Ammon's horn (tissue), 1 donor: ENCODE measurements at regions not wholly inside any gene's neighbourhood (a gene's known extent, or its start where the extent isn't known, plus 50 kb on each side); places are given as distances from the start of the nearest gene placed in this dataset.
"Not testable (repeated sequence)": the region's sequence is repeated elsewhere in the genome, so short reads cannot be mapped to it uniquely, and the experiment has no call there.

Experiments
- DNase-seq: peaks from one replicate; pipeline ENCODE4 v3.0.0-alpha.2; 2016; ENCODE audit warnings: low spot score

DNA sequence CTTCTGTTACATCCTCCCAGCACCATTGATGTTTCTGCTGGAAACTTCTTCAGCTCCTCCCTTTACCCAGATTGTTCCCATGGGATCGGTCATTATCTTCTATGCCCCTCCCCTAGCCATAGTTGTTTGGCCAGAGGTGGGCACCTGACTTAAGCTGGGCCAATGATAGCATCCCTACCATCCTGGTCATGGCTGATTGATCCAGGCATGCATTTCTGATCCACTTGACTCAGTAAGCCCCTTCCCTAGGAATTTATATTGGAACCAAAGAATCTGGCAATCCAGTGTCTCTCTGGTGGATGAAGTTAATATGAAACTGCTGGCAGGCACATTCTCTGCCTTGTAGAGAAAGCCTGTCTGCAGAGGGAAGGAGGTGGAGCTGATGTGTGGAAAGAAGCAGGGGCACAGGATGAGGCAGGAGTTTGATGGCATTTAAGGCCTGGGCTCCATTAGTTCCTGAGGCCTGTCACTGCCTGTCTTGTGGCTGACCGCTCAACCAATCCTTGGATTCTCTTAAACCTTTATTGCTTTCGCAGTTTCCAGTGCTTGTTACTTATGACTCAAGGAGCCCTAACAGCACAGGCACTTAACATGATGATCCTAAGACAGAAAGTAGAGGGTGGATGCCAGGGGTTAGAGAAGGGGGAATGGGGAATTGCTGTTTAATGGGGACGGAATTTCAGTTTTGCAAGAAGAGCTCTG is 152.4 kb downstream of the ABCC12 start:
- no peak for DNase-seq

DNA sequence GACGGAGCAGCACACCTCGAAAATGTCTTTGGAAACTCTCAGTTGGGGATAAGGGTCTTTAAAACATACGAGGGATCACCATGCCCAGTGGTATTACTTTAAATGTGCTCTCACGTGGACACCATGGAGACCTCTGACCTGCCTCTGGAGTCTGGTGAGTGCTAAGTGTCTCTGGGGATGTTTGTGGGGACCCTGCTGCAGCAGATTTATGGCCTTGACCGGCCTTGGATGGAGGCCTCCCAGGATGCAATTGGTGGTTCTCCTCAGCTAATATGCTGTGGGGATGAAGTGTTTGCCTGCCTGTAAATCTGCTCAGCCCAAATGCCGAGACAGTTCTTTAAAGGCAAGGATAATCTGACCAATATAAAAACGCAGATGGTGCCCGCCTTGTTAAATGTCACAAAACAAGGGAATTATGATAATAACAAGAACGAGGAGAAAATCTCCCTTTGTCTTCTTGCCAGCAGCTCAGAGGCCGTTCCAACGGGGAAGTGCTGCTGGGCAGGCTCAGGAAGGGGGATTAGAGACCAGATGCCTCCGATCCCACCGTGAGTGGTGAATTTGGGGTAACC is 154.4 kb downstream of the ABCC12 start:
- no peak for DNase-seq

DNA sequence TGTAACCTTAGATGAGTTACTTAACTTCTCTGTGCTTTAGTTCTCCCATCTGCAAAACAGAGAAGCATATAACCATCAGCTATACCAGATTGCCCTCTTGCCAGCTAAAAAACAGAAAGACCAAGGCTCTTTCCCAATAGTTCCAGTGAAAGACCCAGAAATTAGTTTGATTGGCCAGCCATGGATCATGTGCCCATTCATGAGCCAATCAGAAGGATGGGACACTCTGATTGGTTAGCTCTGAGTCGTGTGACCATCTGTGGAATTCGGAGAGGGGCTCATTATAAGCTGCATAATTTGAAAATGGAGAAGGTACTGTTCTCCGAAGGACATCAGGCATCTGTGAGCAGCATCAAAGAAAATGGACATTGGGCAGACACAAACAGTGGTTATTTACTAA is 155.2 kb downstream of the ABCC12 start:
- DNase-seq = no peak

DNA sequence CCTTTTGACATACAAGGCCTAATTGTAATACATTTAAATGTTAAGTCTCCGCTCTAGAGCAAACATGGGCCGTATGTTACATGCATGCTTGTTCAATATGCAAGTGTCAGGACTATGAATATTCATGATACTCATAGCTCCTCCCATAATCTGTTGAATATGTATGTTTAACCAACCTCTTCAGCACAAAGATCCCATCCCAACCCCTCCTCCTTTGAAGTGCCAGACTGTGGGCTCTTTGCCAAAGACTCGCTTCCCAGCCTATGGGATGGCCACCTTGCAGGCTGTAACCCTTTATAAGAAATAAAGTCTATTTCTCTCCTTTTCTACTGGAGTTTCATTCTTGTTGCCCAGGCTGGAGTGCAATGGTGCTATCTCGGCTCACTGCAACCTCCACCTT is 156.2 kb downstream of the ABCC12 start:
- DNase-seq = no peak

DNA sequence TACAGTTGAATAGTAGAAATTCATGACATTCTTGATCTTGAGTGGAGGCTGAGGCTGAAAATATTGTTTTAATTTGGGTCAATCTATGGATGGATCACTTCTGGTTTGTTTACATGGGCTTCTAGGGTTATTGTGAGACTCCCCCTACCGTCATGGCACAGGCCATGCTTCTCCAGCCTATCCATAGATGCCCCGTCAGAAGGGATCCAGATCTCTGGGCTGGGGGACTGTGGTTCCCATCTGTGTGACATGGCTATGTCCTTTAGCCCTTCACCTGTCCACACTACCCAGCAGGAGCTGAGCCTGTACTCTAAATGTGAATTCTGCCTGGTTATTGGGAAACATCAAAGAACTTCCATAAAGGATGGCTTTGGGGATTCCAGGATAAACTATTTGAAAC is 160.4 kb downstream of the ABCC12 start:
- no peak for DNase-seq

DNA sequence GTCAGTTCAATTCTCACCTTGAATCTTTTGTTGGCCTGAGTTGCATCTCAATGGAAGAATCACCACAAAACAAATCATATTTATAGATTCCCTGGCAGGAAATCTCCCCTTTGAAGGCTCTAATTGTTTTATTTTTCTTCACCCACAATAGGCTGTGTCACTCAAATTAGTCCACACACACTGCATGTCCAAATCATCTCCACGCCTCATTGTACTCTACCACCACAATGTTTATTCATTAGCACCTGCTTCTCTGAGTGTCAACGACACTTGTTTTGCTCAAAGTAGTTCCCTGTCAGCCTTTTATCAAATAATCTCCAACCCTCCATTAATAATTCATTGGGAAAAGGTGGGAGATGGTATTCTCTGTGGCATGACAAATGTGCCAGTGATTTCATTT is 164.3 kb downstream of the ABCC12 start:
- no peak for DNase-seq

DNA sequence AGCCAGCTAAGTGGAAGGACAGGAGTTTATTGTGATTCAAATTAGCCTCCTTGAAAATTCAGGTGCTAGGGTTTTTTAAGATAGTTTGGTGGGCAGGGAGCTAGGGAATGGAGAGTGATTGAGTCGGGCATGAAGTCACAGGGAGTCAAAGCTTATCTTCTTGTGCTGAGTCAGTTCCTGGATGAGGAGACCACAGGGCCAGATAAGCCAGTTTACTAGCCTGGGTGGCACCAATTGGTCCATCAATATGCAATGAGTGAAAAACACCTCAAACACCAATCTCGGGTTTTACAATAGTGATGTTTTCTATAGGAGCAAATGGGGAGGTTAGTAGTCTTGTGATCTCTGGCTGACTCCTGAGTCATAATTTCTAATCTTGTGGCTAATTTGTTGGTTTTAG is 165.1 kb downstream of the ABCC12 start:
- no peak for DNase-seq

DNA sequence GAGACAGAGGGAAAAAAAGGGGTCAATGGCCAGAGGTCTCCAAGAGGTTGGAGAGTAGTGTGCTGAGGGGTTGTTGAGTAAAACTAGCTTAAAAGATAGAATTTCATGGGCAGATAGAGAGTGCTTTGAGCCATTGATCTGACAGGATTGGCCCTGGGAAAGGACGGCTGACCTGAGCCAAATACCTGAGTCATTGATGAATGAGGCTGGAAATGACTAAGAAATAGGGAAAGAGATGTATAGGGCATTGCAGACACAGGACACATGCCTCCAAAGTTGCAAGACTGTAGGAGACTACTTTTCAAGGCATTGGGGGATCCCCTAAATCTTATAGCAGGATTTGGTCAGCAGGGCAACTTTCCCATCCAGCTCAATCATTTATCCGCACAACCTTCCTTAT is 168.7 kb downstream of the ABCC12 start:
- DNase-seq = no peak

DNA sequence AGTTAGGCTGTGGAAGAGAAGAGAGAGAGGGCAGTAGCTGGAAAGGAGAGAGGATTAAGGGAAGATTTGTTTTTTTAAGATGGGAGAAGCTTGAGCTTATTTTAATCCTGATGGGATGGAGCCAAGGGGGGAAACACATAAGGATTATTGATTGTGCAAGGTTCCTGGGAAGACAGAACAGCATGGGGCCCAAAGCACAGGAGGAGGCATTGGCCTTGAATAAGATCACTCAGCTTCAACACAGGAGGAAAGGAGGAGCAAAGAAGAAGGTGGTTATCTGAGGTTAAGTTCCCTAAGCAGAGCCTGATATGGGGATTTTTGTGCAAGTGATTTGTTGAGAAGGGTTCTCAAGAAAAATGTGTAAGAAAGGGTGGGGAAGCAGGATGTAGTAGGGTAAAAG is 169.8 kb downstream of the ABCC12 start:
- DNase-seq = no peak

DNA sequence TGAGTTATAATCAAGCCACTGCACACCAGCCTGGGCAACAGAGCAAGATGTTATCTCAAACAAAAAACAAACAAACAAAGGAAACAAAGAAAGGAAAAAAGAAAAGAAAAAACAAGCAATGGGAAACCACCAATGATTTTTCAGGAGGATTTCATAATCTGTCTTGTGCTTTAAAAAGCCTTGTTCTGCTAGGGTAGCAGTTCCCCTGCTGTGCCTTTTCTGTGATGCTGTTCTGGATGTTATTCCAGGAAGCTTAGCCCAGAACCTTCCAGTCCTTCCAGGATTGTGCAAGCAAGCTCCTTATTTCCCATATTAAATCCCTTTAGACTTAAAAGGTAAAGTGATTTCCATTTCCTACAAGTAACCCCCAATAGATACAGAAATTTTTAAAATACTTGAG is 171.1 kb downstream of the ABCC12 start:
- no peak for DNase-seq

DNA sequence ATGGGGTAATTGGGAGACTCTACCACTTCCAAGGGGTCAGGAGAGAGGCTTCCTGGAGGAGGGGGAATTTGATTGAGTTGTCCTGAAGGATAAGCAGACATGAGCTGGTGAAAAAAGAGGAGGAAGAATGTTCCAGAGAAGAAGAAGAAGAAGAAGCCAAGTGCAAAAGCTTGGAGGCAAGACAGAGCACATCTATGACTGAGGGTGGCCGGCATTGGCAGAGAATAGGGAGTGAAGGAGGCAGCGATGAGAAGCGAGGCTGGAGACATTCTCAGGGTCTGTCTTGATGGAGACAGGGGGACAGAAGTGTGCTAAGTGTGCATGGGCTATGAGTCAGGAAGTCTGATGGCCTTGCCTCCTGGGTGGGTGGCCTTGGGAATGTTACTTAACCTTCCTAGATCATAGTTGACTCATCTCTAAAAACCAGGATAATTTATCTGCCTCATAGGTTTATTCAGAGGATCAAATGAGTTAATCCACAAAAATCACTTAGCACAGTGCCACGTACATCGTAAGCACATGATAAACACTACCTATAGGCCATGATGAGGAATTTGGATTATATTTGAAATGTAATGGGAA is 171.7 kb downstream of the ABCC12 start:
- DNase-seq = no peak

DNA sequence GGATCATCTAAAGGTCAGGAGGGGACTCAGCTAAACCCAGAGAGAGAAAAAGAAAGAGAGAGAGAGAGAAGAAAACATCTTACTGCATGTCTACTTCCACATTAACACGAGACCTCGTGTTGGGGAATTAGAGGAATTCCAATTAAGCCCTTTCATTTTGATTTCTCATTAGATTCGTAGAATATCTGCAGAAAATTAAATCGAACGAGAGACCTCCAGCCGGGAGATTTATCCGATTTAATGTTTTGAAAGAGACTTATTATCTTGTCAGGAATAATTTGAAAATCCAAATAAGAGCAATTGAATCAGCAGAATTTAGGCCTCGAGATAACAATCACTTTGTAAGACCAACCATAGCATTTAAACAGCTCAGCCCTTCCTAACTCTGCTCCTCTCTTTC is 175.6 kb downstream of the ABCC12 start:
- DNase-seq = no peak

DNA sequence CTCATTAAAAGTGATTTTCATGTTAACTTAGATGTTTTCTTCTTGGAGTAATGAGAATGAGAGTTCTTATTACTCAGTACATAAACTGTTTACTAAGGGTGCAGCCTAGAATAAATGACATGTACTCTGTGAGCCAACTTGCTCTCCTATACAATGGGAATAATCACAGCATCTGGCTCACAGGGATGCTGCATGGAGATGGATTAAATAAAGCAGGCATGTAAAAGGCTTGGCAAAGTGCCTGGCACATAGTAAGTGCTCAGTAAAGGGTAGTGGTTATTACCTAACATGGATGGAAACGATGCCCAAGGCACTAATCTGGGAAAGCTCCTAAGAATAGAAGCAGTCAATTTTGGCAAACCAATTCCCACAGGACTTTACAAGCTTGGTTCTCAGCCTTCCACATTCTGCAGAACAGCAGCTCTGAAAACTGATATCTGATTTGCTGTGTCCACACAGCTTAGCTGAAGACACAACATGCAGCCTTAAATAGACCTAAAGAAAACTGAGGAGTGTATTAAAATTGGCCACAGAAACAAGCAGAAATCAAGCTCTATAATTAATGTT is 176.1 kb downstream of the ABCC12 start:
- no peak for DNase-seq

DNA sequence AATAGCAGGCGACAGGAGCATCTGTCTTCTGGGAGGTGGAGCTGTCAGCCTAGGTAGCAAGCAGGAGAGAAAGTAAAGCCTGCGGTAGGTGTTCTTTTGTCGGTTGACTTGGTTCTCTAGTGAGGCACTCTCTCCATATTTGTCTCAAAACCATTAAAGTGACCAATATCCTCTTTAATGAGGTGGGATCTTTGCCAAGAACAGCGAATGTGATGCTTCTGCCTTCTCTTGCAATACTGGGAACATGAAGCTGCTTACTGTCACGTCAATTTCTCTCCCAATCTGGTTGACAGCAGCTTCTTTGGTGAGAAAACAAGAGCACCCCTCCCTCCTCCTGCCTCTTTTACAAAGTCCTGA is 176.7 kb downstream of the ABCC12 start:
- no peak for DNase-seq

DNA sequence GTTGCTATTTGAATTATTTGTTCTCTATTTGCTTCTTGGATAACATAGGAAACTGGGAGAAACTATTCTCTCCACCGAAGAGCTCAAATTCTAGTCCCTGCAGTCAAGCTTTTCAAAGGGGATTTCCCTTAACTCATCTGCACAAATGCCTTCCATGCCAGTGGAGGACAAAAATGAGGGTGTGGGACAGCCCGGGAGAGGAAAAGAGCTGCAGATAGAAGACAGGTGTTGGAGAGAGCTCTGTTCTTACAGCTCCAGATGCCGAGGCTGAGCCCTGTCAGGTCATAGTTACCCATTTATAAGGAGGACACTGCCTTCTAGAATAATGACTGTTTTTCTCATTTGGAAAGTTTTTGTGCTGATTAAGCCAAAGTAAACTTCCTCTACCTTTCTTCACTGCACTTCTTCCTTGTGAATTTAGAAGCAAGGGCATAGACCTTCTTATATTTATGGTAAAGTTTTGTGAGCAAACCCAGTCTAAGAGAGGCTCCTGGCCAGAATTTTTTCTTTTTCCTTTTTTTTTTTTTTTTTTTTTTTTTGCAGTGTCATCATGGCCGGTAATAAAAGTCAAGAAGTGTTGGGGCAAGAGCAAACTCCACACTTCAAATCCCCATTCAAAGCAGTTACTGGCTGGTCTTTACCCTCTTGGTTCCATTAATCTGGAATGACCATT is 177.2 kb downstream of the ABCC12 start:
- no peak for DNase-seq

DNA sequence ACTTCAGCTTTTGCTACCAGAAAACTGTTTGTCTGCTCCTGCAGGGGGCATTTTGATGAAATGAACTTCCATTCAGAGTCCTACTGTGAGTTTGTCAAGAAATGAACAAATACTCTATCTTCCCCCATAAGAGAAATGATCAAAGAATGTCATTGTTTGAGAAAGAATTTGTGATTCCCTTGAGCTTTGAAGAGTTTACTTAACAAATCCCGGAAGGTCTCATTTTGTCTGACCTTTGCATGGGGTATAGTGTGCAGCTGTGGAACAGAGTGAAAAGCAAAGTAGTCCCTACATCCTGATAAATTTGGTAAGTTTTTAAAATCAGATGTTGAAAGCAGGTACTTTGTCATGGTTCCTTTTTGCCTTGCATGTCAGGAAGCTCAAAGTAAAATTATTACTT is 178.0 kb downstream of the ABCC12 start:
- no peak for DNase-seq

DNA sequence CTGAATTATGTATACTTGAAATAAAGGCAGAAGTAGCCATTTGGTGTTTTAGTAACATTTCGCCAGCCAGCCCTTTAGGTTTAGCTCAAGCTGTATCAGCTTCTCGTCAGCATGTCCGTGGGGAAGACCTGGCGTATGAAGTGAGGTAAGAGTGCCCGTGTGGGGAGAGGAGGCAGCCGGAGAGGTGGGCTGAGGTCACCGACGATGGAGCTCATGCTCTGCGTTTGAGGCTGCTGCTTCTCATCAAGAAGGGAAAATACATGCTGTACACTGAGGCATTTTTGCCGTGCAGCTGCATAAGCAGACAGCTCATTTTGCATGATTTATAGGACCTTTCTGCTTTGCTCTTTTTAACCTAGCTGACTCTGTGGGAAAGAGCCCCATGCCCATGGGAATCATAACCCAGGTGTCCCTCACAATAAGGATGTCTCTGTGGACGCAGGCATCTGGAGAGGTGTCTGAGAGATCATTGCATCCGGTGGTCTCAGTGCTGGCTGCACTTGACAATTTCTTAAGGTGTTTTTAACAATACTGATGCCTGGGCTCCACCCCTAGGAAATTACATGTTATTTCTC is 179.1 kb downstream of the ABCC12 start:
- peak; percentile 13 for DNase-seq

DNA sequence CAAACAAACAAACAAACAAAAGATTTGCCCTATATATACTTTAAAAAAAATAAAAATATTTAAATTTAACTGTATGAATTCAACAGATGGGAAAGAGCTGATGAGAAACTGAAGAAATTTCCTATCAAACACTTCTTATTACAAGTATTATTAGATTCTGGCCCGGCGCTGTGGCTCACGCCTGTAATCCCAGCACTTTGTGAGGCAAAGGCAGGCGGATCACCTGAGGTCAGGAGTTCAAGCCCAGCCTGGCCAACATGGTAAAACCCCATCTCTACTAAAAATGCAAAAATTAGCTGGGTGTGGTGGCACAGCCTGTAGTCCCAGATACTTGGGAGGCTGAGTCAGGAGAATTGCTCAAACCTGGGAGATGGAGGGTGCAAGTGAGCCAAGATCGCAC is 180.8 kb downstream of the ABCC12 start:
- not testable (repeated sequence) for DNase-seq

DNA sequence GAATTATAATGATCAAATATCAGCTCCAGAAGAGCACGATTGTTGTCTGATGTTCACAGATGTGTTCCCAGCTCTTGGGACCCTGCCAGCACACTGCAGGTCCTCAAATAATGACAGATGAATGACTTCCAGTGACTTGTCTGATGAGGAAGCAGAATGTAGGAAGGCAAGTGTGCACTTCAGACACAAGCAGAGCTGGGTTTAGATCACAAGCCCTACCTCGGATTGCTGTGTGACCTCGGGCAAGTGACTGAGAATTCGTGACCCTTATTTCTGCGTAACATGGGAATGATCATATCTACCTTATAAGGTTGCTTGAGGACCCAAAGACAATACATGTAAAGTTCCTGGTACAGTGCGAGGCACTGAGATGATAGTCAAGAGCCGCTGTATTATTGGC is 182.2 kb downstream of the ABCC12 start:
- DNase-seq = no peak

DNA sequence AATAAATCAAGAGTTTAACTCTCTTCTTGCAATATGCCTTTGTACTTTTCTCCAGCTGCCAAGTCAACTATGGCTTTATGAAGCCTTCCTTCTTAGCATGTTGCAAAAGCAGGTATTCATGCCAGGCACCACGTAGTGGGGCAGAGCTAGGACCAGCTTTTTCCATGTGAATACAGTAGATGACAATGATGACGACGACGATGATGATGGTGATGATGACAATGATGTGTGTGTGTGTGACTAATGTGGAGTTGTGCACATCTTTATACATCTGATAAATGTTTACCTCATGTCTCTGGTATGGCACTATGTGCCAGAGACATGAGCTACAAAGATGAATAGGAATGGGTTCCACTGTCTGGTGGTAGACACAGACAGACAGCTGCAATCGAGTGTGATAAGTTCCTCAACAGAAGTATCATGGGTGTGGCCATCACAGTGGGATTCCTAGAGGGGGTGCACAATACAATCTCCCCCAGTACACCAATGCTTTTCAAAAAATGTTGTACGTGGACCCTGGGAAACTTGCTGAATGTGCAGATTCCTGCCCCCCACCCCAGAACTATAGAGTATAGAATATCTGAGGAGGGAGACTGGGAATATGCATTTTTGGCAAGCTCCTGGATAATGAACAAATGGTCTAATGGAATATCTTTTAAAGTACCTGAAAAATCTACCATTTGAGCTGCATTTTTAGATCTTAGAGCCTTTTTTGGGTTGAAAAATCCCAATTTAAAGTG is 183.4 kb downstream of the ABCC12 start:
- DNase-seq = no peak

DNA sequence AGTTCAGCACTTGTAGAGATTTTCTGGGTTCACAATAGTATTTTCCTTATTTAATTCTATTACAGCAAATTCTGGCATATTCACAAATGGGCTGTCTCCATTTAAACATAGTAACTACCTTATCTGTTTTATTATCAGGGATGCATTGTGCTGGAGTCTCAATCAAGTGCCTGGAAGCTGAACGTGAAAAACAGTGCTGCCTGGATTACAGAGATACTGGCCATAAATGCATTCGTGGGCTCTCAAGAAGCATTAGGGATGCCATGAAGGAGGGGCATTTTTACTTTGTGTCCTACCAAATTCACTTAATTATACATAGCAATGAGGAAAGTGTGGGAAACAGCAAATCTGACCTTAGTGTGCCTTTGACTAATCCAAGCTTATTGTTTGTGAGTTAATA is 184.6 kb downstream of the ABCC12 start:
- DNase-seq = no peak
